ENCODE measurements at regions not wholly inside any gene's neighbourhood (a gene's known extent, or its start where the extent isn't known, plus 50 kb on each side); places are given as distances from the start of the nearest gene placed in this dataset.

DNA sequence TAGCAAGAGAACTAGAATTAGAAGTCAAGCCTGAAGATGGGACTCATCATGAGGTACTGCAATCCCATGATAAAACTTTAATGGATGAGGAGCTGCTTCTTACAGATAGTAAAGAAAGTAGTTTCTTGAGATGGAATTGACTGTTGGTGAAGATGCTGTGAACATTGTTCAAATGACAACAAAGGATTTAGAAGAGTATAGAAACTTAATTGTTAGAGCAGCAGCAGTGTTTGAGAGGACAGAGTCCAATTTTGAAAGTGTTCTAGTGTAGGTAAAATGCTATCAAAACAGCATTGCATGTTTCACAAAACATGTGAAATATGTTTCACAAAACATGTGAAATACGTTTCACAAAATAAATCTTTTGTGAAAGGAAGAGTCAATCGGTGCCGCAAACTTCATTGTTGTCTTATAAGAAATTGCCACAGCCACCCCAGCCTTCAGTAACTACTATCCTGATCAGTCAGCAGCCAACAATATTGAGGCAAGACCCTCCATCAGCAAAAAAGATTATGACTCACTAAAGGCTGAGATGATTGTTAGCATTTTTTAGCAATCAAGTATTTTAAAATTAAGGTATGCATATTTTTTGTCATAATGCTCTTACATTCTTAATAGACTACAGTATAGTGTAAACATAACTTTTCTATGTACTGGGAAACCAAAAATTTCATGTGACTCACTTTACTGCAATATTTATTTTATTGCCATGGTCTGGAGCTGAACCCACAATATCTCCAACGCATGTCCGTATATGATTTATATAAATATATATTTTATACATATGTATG is 173.4 kb upstream of the BMP4 start:
- DNase-seq, result no peak

DNA sequence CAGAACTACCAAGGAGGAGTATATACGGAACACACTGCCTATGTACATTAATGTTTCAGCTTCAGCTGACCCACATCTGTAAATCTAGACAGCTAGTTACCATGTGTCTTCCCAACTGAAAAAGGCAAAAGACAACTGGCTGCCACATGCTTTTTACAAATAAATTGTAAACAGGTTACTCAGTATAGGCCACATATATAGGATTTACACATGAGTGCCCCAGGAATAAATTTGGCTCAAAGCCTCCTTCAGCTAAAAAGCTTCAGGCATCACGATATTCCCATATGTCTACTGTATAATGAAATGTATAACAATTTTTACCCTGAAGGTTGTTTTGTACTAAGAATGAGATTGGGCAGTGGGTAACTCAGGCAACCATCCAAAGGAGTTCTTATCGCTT is 175.9 kb upstream of the BMP4 start:
- no peak for DNase-seq

DNA sequence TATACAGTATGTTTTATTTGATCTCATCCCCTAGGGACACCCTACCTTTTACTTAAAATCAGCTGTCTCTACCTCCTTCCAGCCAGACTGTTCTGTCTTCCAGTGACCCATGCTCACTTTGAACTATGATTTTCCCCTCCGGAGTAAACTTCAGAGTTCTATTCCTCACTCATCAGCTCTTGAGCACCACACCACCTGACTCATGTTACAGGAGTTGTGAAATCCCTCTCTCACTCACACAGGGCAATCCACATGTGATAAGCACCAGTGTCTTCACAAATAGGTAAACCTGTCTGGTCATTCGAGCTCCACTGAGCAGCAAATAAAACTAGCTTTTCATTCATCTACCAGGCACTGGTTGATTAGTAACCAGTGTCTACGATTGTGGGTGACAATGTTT is 177.3 kb upstream of the BMP4 start:
- no peak for DNase-seq

DNA sequence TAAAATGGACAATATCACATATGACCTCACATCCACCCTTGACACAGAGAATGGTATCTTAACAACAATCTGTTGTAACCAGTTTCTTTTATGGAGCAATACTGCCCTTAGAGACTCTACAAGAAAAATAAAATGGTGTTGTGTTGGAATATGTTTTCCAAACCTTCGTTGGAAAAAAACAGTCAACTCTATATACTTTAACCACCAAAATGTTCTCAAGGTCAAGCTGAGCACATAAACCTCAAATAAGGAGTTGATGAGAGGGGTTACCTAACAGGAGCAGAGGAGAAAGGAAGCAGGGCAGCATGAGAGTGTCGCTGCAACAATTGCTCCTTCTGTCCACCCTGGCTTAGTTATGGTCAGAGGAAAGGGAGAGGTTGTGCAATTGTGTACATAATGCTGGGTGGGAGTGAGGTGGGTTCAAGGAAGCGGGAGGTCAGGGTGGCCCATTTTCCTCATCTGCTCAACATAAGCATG is 179.2 kb upstream of the BMP4 start:
- DNase-seq, result no peak

DNA sequence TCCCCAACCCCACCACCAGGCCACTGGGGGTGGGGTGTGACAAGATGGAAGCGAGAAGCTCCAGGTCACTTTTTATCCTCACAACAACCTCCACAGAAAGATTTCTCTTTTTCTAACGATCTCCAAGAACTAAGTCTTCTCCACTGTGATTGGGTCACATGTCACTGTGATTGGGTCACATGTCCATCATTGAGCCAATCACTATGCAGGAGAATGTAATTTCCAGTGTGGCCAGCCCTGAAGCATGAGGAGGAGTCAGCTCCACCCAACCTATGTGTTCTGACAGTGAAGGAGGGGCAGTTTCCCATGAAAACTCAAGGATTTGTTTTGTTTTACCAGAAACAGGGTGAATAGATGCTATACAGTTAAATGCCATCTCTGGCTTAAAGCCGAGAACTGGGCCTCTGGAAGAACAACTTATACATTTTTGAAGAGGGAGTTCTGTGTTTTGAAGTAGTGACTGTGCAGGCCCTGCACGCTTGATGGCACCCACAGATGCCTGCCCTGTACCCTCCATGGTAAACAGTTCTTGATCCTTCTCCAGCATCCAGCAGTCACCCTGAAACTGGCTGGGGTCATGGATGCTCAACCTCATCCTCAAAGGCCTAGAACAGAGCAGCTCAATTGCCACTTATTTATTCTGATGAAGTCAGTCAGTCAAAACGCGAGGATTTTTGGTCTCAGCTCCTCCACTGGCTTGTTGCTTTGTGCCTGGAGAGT is 180.4 kb upstream of the BMP4 start:
- DNase-seq, result no peak

DNA sequence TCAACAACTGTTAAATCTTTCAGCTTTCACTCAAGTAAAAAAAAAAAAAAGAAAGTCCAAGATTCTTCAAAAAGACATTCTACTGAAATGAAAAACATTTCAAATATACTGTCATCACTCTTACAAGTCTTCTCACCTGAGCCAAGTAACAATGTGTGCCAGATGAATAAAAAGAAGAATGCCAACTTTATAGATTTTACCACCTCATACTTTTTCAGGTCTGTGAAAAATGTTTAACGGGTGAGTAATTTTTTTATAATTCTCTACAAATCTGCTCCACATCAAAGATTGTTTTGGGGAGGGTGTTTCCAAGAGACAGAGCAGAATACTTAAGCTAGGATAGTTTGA is 181.0 kb upstream of the BMP4 start:
- DNase-seq, result no peak

DNA sequence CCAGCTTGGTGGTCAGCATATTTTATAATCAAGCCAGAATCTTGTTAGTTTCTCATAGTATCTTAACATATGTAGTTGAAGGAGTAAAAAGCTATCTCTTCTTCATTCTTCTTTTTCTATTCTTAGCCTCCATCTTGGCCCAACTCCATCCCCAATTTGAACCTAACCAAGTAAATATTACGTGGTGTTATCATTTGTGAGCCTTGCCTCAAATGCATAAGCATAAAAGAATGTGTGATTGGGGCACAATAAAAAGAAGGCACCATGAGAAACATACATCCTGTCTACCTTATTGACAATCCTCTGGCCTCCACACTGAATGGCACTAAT is 181.4 kb upstream of the BMP4 start:
- DNase-seq, result no peak

DNA sequence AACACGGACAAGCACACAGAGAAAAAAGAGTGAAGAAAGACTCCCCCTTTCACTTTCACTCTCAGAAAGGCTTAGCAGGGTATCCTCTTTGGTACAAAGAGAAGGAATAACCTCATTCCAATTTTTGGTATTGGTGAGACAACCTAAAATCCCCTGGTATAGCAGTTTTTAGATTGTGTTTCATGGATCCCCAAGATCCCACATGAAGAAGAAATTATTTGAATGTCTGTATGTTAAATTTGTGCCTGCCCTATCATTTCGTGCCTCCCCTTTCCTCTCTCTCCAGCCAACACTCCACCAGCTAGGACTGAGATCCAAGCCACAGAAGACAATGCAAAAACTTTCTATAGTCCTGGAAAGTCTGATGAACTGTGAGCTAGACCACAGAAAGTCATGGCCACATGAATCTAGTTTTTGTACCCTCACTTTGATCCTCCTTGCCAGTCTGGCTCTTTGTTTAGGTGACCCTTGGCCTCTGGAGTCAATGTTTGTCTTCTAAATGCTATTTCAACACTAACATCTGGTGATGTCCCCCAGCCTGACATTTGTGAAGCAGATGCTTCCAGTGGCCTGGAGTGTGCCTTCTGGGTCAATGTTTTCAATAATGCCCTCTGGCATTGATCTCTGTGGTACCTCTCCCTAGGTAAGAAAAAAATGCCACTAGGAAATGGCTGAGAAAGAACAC is 181.9 kb upstream of the BMP4 start:
- no peak for DNase-seq

DNA sequence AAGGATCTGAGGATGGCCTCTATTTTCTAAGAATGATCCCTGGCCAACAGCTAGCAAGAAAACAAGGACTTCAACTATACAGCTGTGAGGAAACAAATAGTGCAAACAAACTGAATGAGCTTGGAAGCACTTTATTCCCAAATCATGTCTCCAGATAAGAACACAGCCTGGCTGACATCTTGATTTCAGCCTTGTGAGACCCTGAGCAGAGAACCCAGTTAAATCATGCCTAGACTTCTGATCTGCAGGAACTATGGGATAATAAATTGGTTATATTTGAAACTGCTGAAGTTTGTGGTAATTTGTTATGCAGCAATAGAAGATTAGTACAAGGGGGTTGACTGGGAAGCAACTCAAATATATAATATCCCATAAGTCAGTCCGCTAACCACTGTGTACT is 183.9 kb upstream of the BMP4 start:
- no peak for DNase-seq

DNA sequence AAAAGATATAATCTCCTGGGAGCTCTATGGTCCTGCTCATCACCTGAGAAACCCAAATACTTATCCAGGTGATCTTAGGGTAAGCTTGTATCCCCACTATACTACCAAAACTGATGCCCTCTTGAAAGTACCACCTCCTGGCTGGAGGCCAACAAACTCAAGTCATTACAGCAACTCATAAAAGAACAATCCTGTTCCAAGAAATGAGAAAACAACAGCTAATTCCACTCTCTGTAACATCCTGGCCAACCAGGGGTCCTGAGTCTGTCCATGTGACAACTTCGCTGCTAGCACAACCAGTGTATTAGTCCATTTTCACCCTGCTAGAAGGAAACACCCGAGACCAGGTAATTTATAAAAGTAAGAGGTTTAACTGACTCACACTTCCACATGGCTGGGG is 190.0 kb upstream of the BMP4 start:
- DNase-seq, result no peak

DNA sequence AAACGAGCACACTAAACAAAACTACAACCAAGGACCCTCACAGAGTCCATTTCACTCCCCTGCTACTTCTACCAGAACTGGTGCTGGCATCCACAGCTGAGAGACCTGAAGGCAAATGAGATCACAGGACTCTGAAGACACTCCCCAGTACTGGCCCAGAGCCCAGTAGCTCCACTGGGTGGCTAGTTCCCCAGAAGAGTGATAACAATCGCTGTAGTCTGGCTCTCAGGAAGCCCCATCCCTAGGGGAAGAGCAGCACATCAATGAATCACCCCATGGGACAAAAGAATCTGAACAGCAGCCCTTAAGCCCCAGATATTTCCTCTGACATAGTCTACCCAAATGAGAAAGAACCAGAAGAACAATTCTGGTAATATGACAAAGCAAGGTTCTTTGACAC is 190.7 kb upstream of the BMP4 start:
- DNase-seq, result no peak

DNA sequence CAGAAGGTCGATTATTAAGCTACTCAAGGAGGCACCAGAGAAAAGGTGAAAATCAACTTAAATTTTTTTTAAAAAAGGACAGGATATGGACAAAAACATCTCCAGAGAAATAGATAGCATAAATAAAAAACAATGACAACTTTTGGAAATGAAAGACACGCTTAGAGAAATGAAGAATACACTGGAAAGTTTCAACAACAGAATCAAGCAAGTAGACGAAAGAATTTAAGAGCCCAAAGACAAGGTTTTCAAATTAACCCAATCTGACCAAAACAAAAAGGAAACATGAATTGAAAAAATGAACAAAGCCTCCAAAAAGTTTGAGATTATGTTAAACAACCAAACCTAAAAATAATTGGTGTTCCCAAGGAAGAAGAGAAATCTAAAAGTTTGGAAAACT is 191.1 kb upstream of the BMP4 start:
- no peak for DNase-seq

DNA sequence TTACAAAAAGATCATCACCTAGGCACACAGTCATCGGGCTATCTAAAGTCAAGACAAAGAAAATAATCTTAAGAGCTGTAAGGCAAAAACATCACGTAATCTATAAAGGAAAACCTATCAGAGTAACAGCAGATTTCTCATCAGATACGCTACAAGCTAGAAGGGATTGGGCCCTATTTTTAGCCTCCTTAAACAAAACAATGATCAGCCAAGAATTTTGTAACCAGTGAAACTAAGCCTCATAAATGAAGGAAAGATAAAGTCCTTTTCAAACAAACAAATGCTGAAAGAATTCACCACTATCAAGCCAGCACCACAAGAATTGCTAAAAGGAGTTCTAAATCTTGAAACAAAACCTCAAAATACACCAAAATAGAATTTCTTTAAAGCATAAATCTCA is 191.6 kb upstream of the BMP4 start:
- no peak for DNase-seq

DNA sequence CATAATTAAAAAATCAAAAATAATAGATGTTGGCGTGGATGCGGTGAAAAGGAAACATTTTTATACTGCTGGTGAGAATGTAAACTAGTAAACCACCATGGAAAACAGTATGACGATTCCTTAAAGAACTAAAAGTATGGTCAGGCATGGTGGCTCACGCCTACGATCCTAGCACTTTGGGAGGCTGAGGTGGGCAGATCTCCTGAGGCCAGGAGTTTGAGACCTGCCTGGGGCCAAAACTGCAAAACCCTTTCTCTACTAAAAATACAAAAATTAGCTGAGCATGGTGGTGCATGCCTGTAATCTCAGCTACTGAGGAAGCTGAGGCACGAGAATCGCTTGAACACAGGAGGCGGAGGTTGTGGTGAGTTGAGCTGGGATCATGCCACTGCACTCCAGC is 195.7 kb upstream of the BMP4 start:
- DNase-seq, result no peak

DNA sequence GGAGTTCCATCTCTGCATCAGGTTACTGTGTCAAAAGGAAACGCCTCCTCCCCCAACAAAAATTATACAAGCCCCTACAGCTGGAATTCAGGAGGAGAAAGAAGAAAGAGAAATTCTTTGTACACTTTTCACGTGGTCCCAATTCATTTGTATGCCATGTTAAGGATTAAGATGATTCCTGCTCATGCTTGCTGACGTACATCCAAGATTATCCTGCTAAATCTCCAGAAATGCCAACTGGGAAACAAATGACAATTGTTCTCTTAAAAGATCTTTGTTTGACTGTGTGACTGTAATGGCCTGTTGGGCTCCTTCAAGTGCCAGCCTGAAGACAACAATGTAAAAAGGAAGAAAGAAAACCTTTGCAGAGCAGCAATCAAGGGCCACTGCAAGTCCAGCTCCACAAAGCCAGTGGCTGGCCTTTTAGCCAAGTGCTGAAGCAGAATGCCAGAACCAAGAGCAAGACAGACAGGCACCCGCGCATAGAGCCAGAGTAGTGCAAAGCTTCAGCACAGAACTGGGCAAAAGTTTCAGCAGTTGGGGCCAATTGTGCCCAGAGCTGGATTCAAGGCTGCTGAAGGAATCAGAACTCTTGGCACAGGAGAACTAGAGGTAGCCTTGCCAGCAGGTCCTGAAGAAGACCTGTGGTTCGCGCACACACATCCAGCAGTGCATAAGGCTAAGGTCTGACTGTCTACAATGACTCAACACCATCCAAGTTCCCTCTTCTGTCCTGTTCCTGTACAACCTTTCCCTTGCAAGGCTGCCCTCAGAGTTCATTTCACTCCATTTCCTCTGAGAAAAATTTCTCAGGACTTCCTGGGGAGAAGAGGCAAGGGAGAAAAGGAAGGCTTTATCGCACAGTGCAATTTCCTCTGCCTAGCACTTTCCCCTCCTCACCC is 209.7 kb upstream of the BMP4 start:
- no peak for DNase-seq

DNA sequence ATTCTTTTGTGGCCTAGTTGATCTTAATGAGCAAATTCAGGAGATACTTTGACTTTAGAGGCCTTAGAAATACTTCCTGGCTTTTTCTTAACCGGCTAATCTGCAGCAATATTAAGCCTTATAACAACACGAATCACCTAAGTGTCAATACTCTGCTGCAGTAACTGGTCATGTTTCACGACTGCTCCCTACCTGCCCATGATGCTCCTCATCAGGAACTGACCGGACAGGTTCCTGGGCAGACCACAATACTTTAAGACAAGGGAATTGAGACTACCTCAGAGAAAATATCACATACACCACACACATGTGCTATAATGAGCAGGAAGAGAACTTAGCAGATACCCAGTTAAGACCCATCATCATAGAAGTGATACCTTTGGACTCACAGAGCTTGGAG is 211.9 kb upstream of the BMP4 start:
- no peak for DNase-seq

DNA sequence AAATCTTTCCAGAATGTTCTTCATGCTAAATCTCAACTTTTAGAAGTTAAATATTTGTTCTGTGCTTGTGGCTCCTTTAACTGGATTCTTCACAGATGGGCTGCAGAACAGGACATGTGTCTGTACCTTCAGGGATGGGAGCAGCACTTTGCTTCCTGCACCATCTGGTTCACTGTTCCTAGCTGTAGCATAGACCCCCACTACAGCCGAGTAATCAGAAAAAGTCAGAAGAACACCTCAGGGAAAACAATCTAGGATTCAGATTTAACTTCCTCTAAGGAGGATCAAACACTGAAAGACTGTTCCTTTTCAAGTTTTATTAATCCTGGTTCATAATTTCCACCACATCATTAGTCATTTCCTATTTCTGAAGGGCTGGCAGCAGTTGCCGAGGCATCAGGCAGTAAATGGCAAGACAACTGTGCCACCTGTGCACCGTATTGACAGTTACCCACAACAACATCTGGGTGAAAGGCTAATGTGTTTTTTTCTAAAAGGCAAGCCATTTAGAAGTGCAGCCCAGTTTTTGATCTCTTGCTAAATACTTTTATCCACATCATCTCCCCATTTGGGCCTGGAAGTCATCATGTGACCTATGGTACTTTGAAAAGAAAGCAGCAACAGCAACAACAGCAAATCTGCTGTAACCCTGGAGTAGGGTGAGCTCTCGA is 212.8 kb upstream of the BMP4 start:
- DNase-seq, result no peak

DNA sequence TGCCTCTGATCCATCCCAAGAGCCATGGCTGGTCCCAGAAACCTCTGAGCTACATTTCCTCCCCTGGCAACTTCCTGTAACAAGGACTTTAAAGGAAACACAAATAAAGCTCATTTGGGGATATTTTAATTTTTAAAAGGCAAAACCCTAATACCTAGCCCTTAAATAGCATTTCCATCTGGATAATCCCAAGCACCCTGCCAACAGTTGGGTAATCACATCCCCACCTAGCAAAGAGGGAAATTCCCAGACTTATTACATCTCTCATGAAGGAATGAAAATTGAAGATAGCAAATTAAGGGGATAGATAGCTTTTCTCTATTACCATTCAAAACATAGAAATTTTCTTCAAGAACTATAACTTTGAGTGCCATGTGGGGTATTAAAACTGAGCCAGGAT is 213.7 kb upstream of the BMP4 start:
- DNase-seq, result no peak

DNA sequence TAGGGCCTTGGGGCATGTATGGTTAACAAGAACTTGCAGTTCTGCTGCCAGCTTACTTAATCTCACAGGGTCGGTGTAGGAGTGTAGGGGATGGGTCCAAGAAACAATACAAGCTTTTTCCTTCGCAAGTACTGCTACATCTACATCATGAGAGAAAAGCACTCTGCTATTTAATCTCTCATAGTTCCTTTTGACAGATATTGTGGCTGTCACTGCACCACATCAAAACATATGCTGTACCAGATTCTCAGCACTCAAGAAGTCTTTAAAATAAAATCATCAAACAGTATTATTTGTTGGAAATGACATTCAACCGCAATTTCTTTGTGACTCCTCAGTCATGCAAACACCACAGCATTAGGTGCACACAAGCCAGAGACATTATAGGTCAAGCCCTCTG is 215.5 kb upstream of the BMP4 start:
- DNase-seq, result no peak

DNA sequence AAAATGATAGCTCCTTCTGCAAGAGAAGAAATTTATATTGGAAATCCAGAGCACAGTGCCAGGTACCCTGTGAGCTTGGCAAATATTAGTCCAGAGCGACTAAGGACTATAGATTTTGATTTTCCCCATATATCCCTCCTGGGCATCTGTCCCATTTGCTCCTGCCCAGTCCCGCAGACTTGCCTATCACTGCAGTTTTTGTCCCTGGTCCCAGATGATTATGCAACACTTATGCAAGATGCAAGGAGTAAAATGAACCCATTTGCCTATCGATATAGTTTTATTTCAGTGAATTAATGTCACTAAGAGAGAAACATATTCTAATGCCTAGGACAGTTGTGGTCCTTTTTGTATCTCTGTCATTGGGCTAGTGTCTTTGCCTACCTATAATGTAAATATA is 215.9 kb upstream of the BMP4 start:
- DNase-seq, result no peak

DNA sequence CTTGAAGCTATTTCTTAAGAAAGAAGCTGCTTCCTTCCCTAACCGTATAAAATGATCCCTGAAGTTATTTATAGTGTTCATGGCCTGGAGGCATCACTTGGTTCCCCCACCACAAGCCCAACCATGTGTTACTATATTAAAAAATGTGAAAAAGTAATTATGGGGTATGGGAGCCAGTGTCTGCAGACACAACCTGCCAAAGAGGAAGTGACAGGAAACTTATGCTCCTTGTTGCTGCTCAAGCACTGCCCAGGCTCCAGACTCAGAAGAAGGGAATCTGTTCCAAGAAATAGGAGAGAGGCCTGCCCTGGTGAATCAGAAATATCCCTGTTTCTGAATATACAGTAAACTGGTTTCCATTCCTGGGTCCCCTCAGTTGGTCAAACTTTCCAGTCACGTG is 217.2 kb upstream of the BMP4 start:
- DNase-seq, result no peak

DNA sequence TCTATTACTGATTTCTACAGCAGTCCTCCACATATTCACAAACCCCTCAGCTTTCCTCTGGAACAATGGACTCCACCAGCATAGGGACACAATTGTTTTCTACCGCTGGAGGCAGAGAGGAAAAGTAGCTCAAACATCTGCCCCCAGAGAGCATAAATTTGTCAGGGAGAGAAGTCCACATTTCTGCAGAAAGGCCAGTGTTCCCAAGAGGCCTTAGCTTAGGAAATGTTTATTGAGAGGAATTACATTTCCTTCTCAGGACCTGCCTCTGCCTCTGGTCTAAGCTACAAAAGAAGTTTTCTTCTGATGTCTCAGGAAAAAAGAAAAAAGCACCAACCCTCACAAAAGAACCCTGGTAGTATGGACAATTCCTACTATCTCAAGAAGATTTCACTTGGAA is 217.8 kb upstream of the BMP4 start:
- DNase-seq, result no peak

Measured in activated naive CD4-positive, alpha-beta T cell treated with Interleukin-2 at 50 U/mL for 16 hours (primary cell).